Mesenchymal stem cell (in vitro differentiated cells and primary cell): ENCODE measurements at regions not wholly inside any gene's neighbourhood (a gene's known extent, or its start where the extent isn't known, plus 50 kb on each side); places are given as distances from the start of the nearest gene placed in this dataset.

Source experiments
- DNase-seq: peaks from one replicate; pipeline ENCODE4 v3.0.0-alpha.2; 2013
- H2AFZ ChIP-seq: one replicate; pipeline ENCODE4 v1.6.1; 2013; ENCODE audit warnings: low read depth, mild to moderate bottlenecking, control low read depth, inconsistent platforms, low read length, moderate library complexity
- H2AK5ac ChIP-seq: 2 replicates; pipeline ENCODE4 v1.6.1; 2013; ENCODE audit warnings: low read length, moderate library complexity, mild to moderate bottlenecking, inconsistent platforms; ENCODE audit not compliant: severe bottlenecking
- H2BK120ac ChIP-seq: one replicate; pipeline ENCODE4 v1.6.1; 2013; ENCODE audit warnings: low read depth, mild to moderate bottlenecking, inconsistent platforms, low read length, moderate library complexity
- H2BK12ac ChIP-seq, 2 experiments: one replicate each; pipeline ENCODE4 v1.6.1; 2013; ENCODE audit warnings: inconsistent platforms in 2 of 2, low read length in 2 of 2, mild to moderate bottlenecking in 2 of 2, moderate library complexity in 2 of 2, control low read depth in 1 of 2
- H2BK15ac ChIP-seq: one replicate; pipeline ENCODE4 v1.6.1; 2013; ENCODE audit warnings: mild to moderate bottlenecking, low read depth, inconsistent platforms; ENCODE audit not compliant: poor library complexity, severe bottlenecking
- H2BK5ac ChIP-seq: 2 replicates; pipeline ENCODE4 v1.6.1; 2013; ENCODE audit warnings: low read depth, mild to moderate bottlenecking, low read length, control low read depth, inconsistent platforms; ENCODE audit not compliant: poor library complexity, severe bottlenecking
- H3K14ac ChIP-seq, 2 experiments: one replicate each; pipeline ENCODE4 v1.6.1; 2013; ENCODE audit warnings: inconsistent platforms in 2 of 2, low read length in 2 of 2, control low read depth in 1 of 2, mild to moderate bottlenecking in 1 of 2, moderate library complexity in 1 of 2
- H3K18ac ChIP-seq, 2 experiments: one replicate each; pipeline ENCODE4 v1.6.1; 2013; ENCODE audit warnings: inconsistent platforms in 2 of 2, low read length in 2 of 2, control low read depth in 1 of 2, low read depth in 1 of 2, mild to moderate bottlenecking in 1 of 2
- H3K23ac ChIP-seq, 2 experiments: one replicate each; pipeline ENCODE4 v1.6.1; 2013; ENCODE audit warnings: inconsistent platforms in 2 of 2, low read length in 2 of 2, mild to moderate bottlenecking in 2 of 2, moderate library complexity in 2 of 2, control low read depth in 1 of 2
- H3K27ac ChIP-seq: 2 replicates; pipeline ENCODE4 v1.5.1; 2013; ENCODE audit warnings: mild to moderate bottlenecking, moderate library complexity, low read length, control low read depth, inconsistent platforms; ENCODE audit not compliant: poor library complexity, severe bottlenecking
- H3K27me3 ChIP-seq, 2 experiments: 2 replicates each; pipeline versions ENCODE4 v1.6.1 to v1.7.0; 2013; ENCODE audit warnings: low read length in 2 of 2, mild to moderate bottlenecking in 2 of 2, moderate library complexity in 2 of 2, control low read depth in 1 of 2, inconsistent platforms in 1 of 2; ENCODE audit not compliant: control insufficient read depth in 1 of 2, insufficient read depth in 1 of 2
- H3K36me3 ChIP-seq, 2 experiments: 2 replicates each; pipeline versions ENCODE4 v1.6.1 to v1.7.0; 2013; ENCODE audit warnings: low read length in 2 of 2, control low read depth in 1 of 2, inconsistent platforms in 1 of 2, low read depth in 1 of 2, mild to moderate bottlenecking in 1 of 2; ENCODE audit not compliant: insufficient read depth in 2 of 2, control insufficient read depth in 1 of 2
- H3K4ac ChIP-seq, 2 experiments: one replicate each; pipeline ENCODE4 v1.6.1; 2013; ENCODE audit warnings: inconsistent platforms in 2 of 2, low read length in 2 of 2, mild to moderate bottlenecking in 2 of 2, moderate library complexity in 2 of 2, control low read depth in 1 of 2, low read depth in 1 of 2
- H3K4me1 ChIP-seq: 2 replicates; pipeline ENCODE4 v1.6.1; 2013; ENCODE audit warnings: low read depth, low read length, control low read depth; ENCODE audit not compliant: control insufficient read depth, insufficient read depth
- H3K4me2 ChIP-seq: 2 replicates; pipeline ENCODE4 v1.6.1; 2013; ENCODE audit warnings: low read length, mild to moderate bottlenecking, inconsistent platforms; ENCODE audit not compliant: poor library complexity, severe bottlenecking
- H3K4me3 ChIP-seq, 2 experiments: 2 replicates each; pipeline versions ENCODE4 v1.5.1 to v1.7.0; 2013; ENCODE audit warnings: low read length in 2 of 2, mild to moderate bottlenecking in 2 of 2, control low read depth in 1 of 2, low read depth in 1 of 2; ENCODE audit not compliant: insufficient read depth in 1 of 2
- H3K79me1 ChIP-seq: replicated peaks from 2 replicates; pipeline ENCODE4 v1.6.1; 2013; ENCODE audit warnings: mild to moderate bottlenecking, control low read depth, low read length, inconsistent platforms; ENCODE audit not compliant: poor library complexity, severe bottlenecking
- H3K9ac ChIP-seq: 2 replicates; pipeline ENCODE4 v1.7.0; 2013; ENCODE audit warnings: mild to moderate bottlenecking, low read length, moderate library complexity
- H3K9me3 ChIP-seq: 2 replicates; pipeline ENCODE4 v1.7.0; 2013; ENCODE audit warnings: mild to moderate bottlenecking, low read length; ENCODE audit not compliant: control insufficient read depth
- H4K8ac ChIP-seq: one replicate; pipeline ENCODE4 v1.6.1; 2013; ENCODE audit warnings: inconsistent platforms, mild to moderate bottlenecking, low read length, moderate library complexity
- H4K91ac ChIP-seq: one replicate; pipeline ENCODE4 v1.6.1; 2013; ENCODE audit warnings: mild to moderate bottlenecking, low read length, inconsistent platforms
- WGBS: methylation state at CpG from one replicate; pipeline ENCODE4 v1.1.7; 2013; ENCODE audit warnings: mixed read lengths; 5-methylcytosine and 5-hydroxymethylcytosine counted together

GRCh38 chr1:168966636-168967035 lies 139.9 kb upstream of the ATP1B1 start:
- no peak overlapping the region for H4K91ac ChIP-seq
- no peaks in the 10 kb centered on the region for H3K4me1 ChIP-seq
- no CpG with 5 or more reads among the region's 2 CpGs for WGBS
- no peaks in the 10 kb centered on the region for H3K27me3 ChIP-seq
- no peak for DNase-seq
- H2AK5ac ChIP-seq, result no peak overlapping the region
- no peak overlapping the region for H3K4me2 ChIP-seq
- H2AFZ ChIP-seq, result no peak overlapping the region
- no peak overlapping the region for H3K9ac ChIP-seq
- H2BK5ac ChIP-seq, result no peak overlapping the region
- no peak overlapping the region for H2BK12ac ChIP-seq
- H3K14ac ChIP-seq, result no peak overlapping the region
- no peak overlapping the region for H3K23ac ChIP-seq
- H3K36me3 ChIP-seq, result no peaks in the 10 kb centered on the region
- no peaks in the 10 kb centered on the region for H3K79me1 ChIP-seq
- no peak overlapping the region for H3K4me3 ChIP-seq
- H3K9me3 ChIP-seq, result no peaks in the 10 kb centered on the region
- H3K4ac ChIP-seq, result no peak overlapping the region
- H3K27ac ChIP-seq, result no peak overlapping the region
- no peak overlapping the region for H2BK15ac ChIP-seq
- H4K8ac ChIP-seq, result no peak overlapping the region
- no peak overlapping the region for H3K18ac ChIP-seq
- no peak overlapping the region for H2BK120ac ChIP-seq

GRCh38 chr1:168970926-168971659 lies 135.4 kb upstream of the ATP1B1 start:
- Histone ChIP-seq H3K14ac (no peak overlapping the region), H3K27me3 (no peaks in the 10 kb centered on the region), H3K4me1 (no peaks in the 10 kb centered on the region), H3K36me3 (no peaks in the 10 kb centered on the region), H3K9ac (no peak overlapping the region), H3K9me3 (no peaks in the 10 kb centered on the region), H3K18ac (no peak overlapping the region), H3K4me3 (no peak overlapping the region), H2AFZ (no peak overlapping the region), H3K4me2 (no peak overlapping the region), H3K79me1 (no peaks in the 10 kb centered on the region), H3K23ac (no peak overlapping the region), H3K27ac (no peak overlapping the region), H2AK5ac (no peak overlapping the region), H3K4ac (no peak overlapping the region), H2BK12ac (no peak overlapping the region), H2BK15ac (no peak overlapping the region), H4K91ac (no peak overlapping the region), H4K8ac (no peak overlapping the region), H2BK5ac (no peak overlapping the region), H2BK120ac (no peak overlapping the region)
- WGBS, result 83% methylated on average over 7 of the region's 7 CpGs
- no peak for DNase-seq

GRCh38 chr1:168972225-168972624 lies 134.3 kb upstream of the ATP1B1 start:
- no peak overlapping the region for H3K4me3 ChIP-seq
- H3K36me3 ChIP-seq, result no peaks in the 10 kb centered on the region
- H3K4me2 ChIP-seq, result no peak overlapping the region
- H4K8ac ChIP-seq, result no peak overlapping the region
- no peak overlapping the region for H3K18ac ChIP-seq
- H3K9ac ChIP-seq, result no peak overlapping the region
- no peak overlapping the region for H2AK5ac ChIP-seq
- no peak overlapping the region for H2BK12ac ChIP-seq
- no peaks in the 10 kb centered on the region for H3K79me1 ChIP-seq
- 86% methylated on average over 4 of the region's 4 CpGs for WGBS
- no peak overlapping the region for H2BK15ac ChIP-seq
- H3K23ac ChIP-seq, result no peak overlapping the region
- H3K27ac ChIP-seq, result no peak overlapping the region
- DNase-seq, result no peak
- no peak overlapping the region for H3K14ac ChIP-seq
- no peak overlapping the region for H3K4ac ChIP-seq
- no peak overlapping the region for H4K91ac ChIP-seq
- no peak overlapping the region for H2BK120ac ChIP-seq
- H3K4me1 ChIP-seq, result no peaks in the 10 kb centered on the region
- H2BK5ac ChIP-seq, result no peak overlapping the region
- no peak overlapping the region for H2AFZ ChIP-seq
- no peaks in the 10 kb centered on the region for H3K9me3 ChIP-seq
- no peaks in the 10 kb centered on the region for H3K27me3 ChIP-seq

GRCh38 chr1:168972887-168973286 lies 133.6 kb upstream of the ATP1B1 start:
- Histone ChIP-seq H3K27ac (no peak overlapping the region), H3K4ac (no peak overlapping the region), H2AK5ac (no peak overlapping the region), H3K18ac (no peak overlapping the region), H3K14ac (no peak overlapping the region), H2BK12ac (no peak overlapping the region), H3K9me3 (no peaks in the 10 kb centered on the region), H3K23ac (no peak overlapping the region), H2BK120ac (no peak overlapping the region), H3K79me1 (no peaks in the 10 kb centered on the region), H2BK15ac (no peak overlapping the region), H3K4me2 (no peak overlapping the region), H4K8ac (no peak overlapping the region), H2BK5ac (no peak overlapping the region), H3K27me3 (no peaks in the 10 kb centered on the region), H3K9ac (no peak overlapping the region), H2AFZ (no peak overlapping the region), H3K4me3 (no peak overlapping the region), H3K4me1 (no peaks in the 10 kb centered on the region), H3K36me3 (no peaks in the 10 kb centered on the region), H4K91ac (no peak overlapping the region)
- WGBS, result 67% methylated on average over 1 of the region's 2 CpGs
- no peak for DNase-seq
